ENCODE measurements at regions not wholly inside any gene's neighbourhood (a gene's known extent, or its start where the extent isn't known, plus 50 kb on each side); places are given as distances from the start of the nearest gene placed in this dataset.

DNA sequence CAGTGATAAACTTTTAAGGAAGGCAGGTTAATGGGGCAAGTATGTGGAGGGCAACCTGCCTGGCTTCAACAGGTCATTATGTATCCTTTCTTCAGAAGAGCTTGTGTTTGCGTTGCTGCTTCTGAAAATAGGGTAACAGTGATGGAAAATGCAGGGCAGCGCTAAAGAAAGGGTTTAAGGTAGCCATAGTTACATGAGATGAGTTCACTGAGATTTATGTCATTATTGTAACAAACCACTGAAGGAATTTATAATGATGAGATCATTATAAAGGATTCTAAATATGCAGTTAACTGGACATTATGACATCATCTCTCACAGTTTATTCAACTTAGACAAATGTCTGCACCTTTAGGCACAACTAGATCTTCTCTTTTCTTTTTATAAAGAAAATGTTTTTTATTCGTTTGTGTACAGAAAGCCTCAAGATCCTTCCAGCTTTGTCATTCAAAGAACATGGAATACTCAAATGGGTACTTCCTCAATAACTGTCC, 291.6 kb upstream of the SMARCA2 start:
- H3K9me3 ChIP-seq (ENCODE audit: control insufficient read depth in 1 of 2, insufficient read depth in 1 of 2, low read length in 2 of 2), result no peaks in the 10 kb centered on the region
- peaks cover 38% of the 10 kb centered on the region for H3K27me3 Mint-ChIP-seq
- ChIA-PET POLR2A (no interaction called here), CTCF (no interaction called here)
- no peaks in the 10 kb centered on the region for H3K9me3 Mint-ChIP-seq
- no peak for ATAC-seq (ENCODE audit: poor library complexity)
- peaks cover 0 to 7% of the 10 kb centered on the region in 2 experiments for H3K27me3 ChIP-seq (ENCODE audit: control insufficient read depth in 1 of 2, insufficient read depth in 2 of 2, low read length in 2 of 2)
- H3K4me3 ChIP-seq (ENCODE audit: low read length), result no peak overlapping the region
- intact Hi-C loops (cut with DNase I, micrococcal nuclease), result loop anchor here in 1 of 2 experiments (10.0 kb wide), 1 partner anchor 151 kb away; no protein-coding TSS in a partner anchor
- no peaks in the 10 kb centered on the region for H3K36me3 ChIP-seq (ENCODE audit: insufficient read depth, low read length)
- no peak overlapping the region for H3K27ac Mint-ChIP-seq
- TF ChIP-seq, protein P1, sequence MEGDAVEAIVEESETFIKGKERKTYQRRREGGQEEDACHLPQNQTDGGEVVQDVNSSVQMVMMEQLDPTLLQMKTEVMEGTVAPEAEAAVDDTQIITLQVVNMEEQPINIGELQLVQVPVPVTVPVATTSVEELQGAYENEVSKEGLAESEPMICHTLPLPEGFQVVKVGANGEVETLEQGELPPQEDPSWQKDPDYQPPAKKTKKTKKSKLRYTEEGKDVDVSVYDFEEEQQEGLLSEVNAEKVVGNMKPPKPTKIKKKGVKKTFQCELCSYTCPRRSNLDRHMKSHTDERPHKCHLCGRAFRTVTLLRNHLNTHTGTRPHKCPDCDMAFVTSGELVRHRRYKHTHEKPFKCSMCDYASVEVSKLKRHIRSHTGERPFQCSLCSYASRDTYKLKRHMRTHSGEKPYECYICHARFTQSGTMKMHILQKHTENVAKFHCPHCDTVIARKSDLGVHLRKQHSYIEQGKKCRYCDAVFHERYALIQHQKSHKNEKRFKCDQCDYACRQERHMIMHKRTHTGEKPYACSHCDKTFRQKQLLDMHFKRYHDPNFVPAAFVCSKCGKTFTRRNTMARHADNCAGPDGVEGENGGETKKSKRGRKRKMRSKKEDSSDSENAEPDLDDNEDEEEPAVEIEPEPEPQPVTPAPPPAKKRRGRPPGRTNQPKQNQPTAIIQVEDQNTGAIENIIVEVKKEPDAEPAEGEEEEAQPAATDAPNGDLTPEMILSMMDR (IDR thresholded peaks at IDR 0.05), result no peak
- H3K36me3 Mint-ChIP-seq (ENCODE audit: low read depth), result no peaks in the 10 kb centered on the region
- DNase-seq, result no peak
- no peaks in the 10 kb centered on the region for H3K4me1 Mint-ChIP-seq (ENCODE audit: low read depth)
- H3K4me1 ChIP-seq (ENCODE audit: insufficient read depth, low read length), result no peaks in the 10 kb centered on the region
- no peak overlapping the region for H3K4me3 Mint-ChIP-seq
- H3K27ac ChIP-seq (ENCODE audit: low read depth in 1 of 2, low read length in 2 of 2), result no peak overlapping the region

DNA sequence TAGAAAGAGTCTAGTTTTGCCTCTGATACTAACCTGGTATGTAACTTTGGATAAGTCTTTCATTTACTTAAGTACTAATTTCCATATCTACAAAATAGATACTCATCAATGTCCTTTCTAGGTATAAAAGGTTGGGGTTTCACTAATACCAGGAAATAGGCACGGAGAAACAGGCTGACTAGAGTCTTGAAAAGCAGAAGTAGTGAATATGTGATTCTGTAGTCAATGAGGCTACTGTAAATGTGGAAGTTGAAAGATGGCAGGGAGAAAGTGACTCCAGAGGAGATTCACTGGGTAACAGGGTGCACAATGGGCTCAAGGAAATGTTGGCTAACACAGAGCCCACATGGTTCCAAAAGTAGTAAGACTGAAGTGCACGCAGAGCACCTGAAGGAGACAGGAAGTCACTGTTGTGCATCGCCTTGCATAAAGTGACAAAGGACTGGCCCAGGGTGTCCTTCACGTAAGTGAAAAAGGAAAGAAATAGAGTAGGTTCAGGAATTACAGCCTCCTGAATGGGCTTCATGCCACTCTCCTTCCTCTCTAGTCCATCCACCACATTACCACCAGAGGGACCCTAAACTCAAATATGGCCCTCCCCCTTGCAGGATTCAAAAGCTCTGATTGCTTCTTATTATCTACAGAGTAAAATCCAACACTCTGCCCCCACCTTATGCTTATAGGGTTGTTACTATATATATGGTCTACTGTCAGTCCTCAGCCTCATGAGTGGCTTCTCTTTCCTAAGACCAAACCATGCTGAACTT, 288.0 kb upstream of the SMARCA2 start:
- H3K4me1 Mint-ChIP-seq (ENCODE audit: low read depth), result no peaks in the 10 kb centered on the region
- Histone ChIP-seq H3K27ac (ENCODE audit: low read depth in 1 of 2, low read length in 2 of 2) (no peak overlapping the region), H3K4me3 (ENCODE audit: low read length) (no peak overlapping the region), H3K27me3 (ENCODE audit: control insufficient read depth in 1 of 2, insufficient read depth in 2 of 2, low read length in 2 of 2) (no peaks in the 10 kb centered on the region), H3K9me3 (ENCODE audit: control insufficient read depth in 1 of 2, insufficient read depth in 1 of 2, low read length in 2 of 2) (no peaks in the 10 kb centered on the region), H3K36me3 (ENCODE audit: insufficient read depth, low read length) (no peaks in the 10 kb centered on the region), H3K4me1 (ENCODE audit: insufficient read depth, low read length) (no peaks in the 10 kb centered on the region)
- CTCF ChIA-PET, result interaction anchor here (0.7 to 0.9 kb wide), 2 partner anchors 341 to 361 kb away, joined by 3 read pairs; no protein-coding TSS in a partner anchor
- DNase-seq (peak in 4 of 14 experiments; percentile 5 to 39 (median 28)), ATAC-seq (ENCODE audit: poor library complexity) (no peak)
- intact Hi-C loops (cut with DNase I, micrococcal nuclease), result loop anchor here (1.0 to 10.0 kb wide), 4 partner anchors 148 to 360 kb away; no protein-coding TSS in a partner anchor
- TF ChIP-seq, protein P1 (IDR thresholded peaks at IDR 0.05), result no peak
- POLR2A ChIA-PET, result no interaction called here
- no peak overlapping the region for H3K4me3 Mint-ChIP-seq
- no peak overlapping the region for H3K27ac Mint-ChIP-seq
- H3K9me3 Mint-ChIP-seq, result no peaks in the 10 kb centered on the region
- H3K36me3 Mint-ChIP-seq (ENCODE audit: low read depth), result no peaks in the 10 kb centered on the region
- H3K27me3 Mint-ChIP-seq, result peaks cover 32% of the 10 kb centered on the region

DNA sequence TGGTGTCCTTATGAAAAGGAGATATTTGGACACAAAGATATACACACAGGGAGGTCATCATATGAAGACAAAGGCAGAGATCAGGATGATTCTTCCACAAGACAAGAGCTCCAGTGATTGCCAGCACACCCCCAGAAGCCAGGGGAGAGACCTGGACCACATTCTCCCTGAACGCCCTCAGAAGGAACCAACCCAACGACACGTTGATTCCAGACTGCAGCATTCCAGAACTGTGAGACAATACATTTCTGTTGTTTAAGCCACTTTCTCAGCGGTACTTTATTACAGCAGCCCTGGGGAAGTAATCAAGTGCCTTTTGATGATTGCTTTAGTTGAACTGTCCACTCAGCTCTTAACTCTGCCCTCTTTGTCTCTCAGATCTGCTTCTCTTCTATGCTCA, 285.5 kb upstream of the SMARCA2 start:
- Histone ChIP-seq H3K4me1 (ENCODE audit: insufficient read depth, low read length) (no peaks in the 10 kb centered on the region), H3K9me3 (ENCODE audit: control insufficient read depth in 1 of 2, insufficient read depth in 1 of 2, low read length in 2 of 2) (no peaks in the 10 kb centered on the region), H3K27ac (ENCODE audit: low read depth in 1 of 2, low read length in 2 of 2) (no peak overlapping the region), H3K27me3 (ENCODE audit: control insufficient read depth in 1 of 2, insufficient read depth in 2 of 2, low read length in 2 of 2) (no peaks in the 10 kb centered on the region), H3K36me3 (ENCODE audit: insufficient read depth, low read length) (no peaks in the 10 kb centered on the region), H3K4me3 (ENCODE audit: low read length) (no peak overlapping the region)
- H3K4me1 Mint-ChIP-seq (ENCODE audit: low read depth), result no peaks in the 10 kb centered on the region
- ChIA-PET POLR2A (no interaction called here), CTCF (no interaction called here)
- no peaks in the 10 kb centered on the region for H3K36me3 Mint-ChIP-seq (ENCODE audit: low read depth)
- H3K27me3 Mint-ChIP-seq, result peaks cover 18% of the 10 kb centered on the region
- no peak for DNase-seq
- no peaks in the 10 kb centered on the region for H3K9me3 Mint-ChIP-seq
- TF ChIP-seq, protein P1 (IDR thresholded peaks at IDR 0.05), result no peak
- no peak for ATAC-seq (ENCODE audit: poor library complexity)
- H3K27ac Mint-ChIP-seq, result no peak overlapping the region
- H3K4me3 Mint-ChIP-seq, result no peak overlapping the region
- intact Hi-C loops (cut with DNase I, micrococcal nuclease), result loop anchor here (5.0 to 10.0 kb wide), 2 partner anchors 145 to 358 kb away; no protein-coding TSS in a partner anchor
